HCT116 (cell line): ENCODE measurements at regions not wholly inside any gene's neighbourhood (a gene's known extent, or its start where the extent isn't known, plus 50 kb on each side); places are given as distances from the start of the nearest gene placed in this dataset.

ENCODE experiments used
- ATAC-seq: fragments of 200-7000 bp; cut with Tn5 transposase; 2 replicates; pipeline ENCODE4 v1.9.1; 2020; ENCODE audit warnings: mild to moderate bottlenecking, moderate library complexity
- BruUV-seq: library from RNA; stranded (reverse); fragments of 400-500 nt; replicated peaks from 2 replicates; lab custom pipeline; 2021; lab: Mats Ljungman, UMichigan
- CTCF ChIA-PET: fragments of 300-600 bp; sonication (Branson Sonifier 250); formaldehyde crosslinking; loops from one replicate; lab custom pipeline; 2021; ENCODE audit warnings: antibody characterized with exemption; lab: Charles Lee
- POLR2A ChIA-PET: fragments of 300-600, 350-600 bp; sonication (Branson Sonifier 250); formaldehyde crosslinking; loops from one replicate; lab custom pipeline; 2021; ENCODE audit warnings: antibody characterized with exemption; lab: Charles Lee
- RAD21 ChIA-PET, 2 experiments: fragments of 300-600 bp; sonication (Branson Sonifier 250); formaldehyde crosslinking; loops; one replicate each; lab custom pipeline; 2023; ENCODE audit warnings: low total read pairs in 2 of 2; ENCODE audit not compliant: uncharacterized antibody in 2 of 2, unreplicated experiment in 2 of 2, low non-redundant PET in 1 of 2; lab: Charles Lee
- DNase-seq: peaks from one replicate; pipeline ENCODE4 v3.0.0-alpha.2; 2010; ENCODE audit warnings: low read depth, low spot score
- H2AFZ ChIP-seq: fragments of 200-600 bp; shearing (Covaris generic), sonication (generic); 2 replicates; pipeline ENCODE4 v1.6.1; 2017; ENCODE audit warnings: low read depth, mixed run types, mixed read lengths, antibody characterized with exemption, low read length; ENCODE audit not compliant: poor library complexity, severe bottlenecking
- H3K27ac ChIP-seq: 2 replicates; pipeline ENCODE4 v1.5.1; 2012; ENCODE audit warnings: low read depth, low read length
- H3K27me3 ChIP-seq: fragments of 200-600 bp; sonication (generic); 2 replicates; pipeline ENCODE4 v1.6.1; 2016; ENCODE audit warnings: mixed run types, low read length, mixed read lengths; ENCODE audit not compliant: insufficient read depth
- H3K36me3 ChIP-seq, 2 experiments: fragments of 200-500 bp in 1 of 2; fragments of 200-600 bp in 1 of 2; sonication (Bioruptor generic) in 1 of 2; sonication (generic) in 1 of 2; 2 replicates each; pipeline versions ENCODE4 v1.5.1 to v1.6.1; 2014 to 2016; ENCODE audit warnings: low read length in 2 of 2, inconsistent platforms in 1 of 2, mixed read lengths in 1 of 2, mixed run types in 1 of 2; ENCODE audit not compliant: insufficient read depth in 2 of 2, control insufficient read depth in 1 of 2
- H3K4me1 ChIP-seq, 2 experiments: fragments of 200-600 bp in 1 of 2; sonication (generic) in 1 of 2; 2 replicates each; pipeline versions ENCODE4 v1.5.1 to v1.6.1; 2012 to 2017; ENCODE audit warnings: low read length in 2 of 2, inconsistent platforms in 1 of 2, mild to moderate bottlenecking in 1 of 2, mixed read lengths in 1 of 2, mixed run types in 1 of 2, moderate library complexity in 1 of 2; ENCODE audit not compliant: insufficient read depth in 2 of 2, control insufficient read depth in 1 of 2
- H3K4me2 ChIP-seq: fragments of 200-600 bp; sonication (generic); 2 replicates; pipeline ENCODE4 v1.6.1; 2017; ENCODE audit warnings: mixed run types, low read length, mixed read lengths
- H3K4me3 ChIP-seq, 2 experiments: fragments of 200-600 bp in 1 of 2; sonication (generic) in 1 of 2; replicated peaks in 1 of 2; 2 replicates each; pipeline ENCODE4 v1.5.1; 2011 to 2016; ENCODE audit warnings: low read length in 2 of 2, control low read depth in 1 of 2, low read depth in 1 of 2, mild to moderate bottlenecking in 1 of 2, mixed read lengths in 1 of 2, mixed run types in 1 of 2
- H3K79me2 ChIP-seq: fragments of 200-600 bp; sonication (generic); 2 replicates; pipeline ENCODE4 v1.6.1; 2017; ENCODE audit warnings: mild to moderate bottlenecking, mixed run types, low read length, moderate library complexity, mixed read lengths; ENCODE audit not compliant: insufficient read depth
- H3K9ac ChIP-seq: fragments of 200-600 bp; sonication (generic); 2 replicates; pipeline ENCODE4 v1.6.1; 2016; ENCODE audit warnings: low read length, mixed read lengths
- H3K9me2 ChIP-seq: fragments of 200-600 bp; sonication (generic), shearing (Covaris generic); 2 replicates; pipeline ENCODE4 v1.6.1; 2017; ENCODE audit warnings: mixed run types, mild to moderate bottlenecking, moderate library complexity; ENCODE audit not compliant: insufficient read depth
- H3K9me3 ChIP-seq, 2 experiments: fragments of 200-500 bp in 1 of 2; fragments of 200-600 bp in 1 of 2; sonication (Bioruptor generic) in 1 of 2; sonication (generic) in 1 of 2; 2 replicates each; pipeline ENCODE4 v1.6.1; 2014 to 2017; ENCODE audit warnings: low read length in 2 of 2, mixed read lengths in 2 of 2, inconsistent platforms in 1 of 2, low read depth in 1 of 2, mild to moderate bottlenecking in 1 of 2, mixed run types in 1 of 2, moderate library complexity in 1 of 2; ENCODE audit not compliant: control insufficient read depth in 1 of 2, insufficient read depth in 1 of 2
- H4K20me1 ChIP-seq: fragments of 200-600 bp; sonication (generic), shearing (Covaris generic); 2 replicates; pipeline ENCODE4 v1.6.1; 2017; ENCODE audit warnings: mixed run types, mild to moderate bottlenecking, moderate library complexity; ENCODE audit not compliant: insufficient read depth
- CEBPB ChIP-seq: IDR thresholded peaks from 2 replicates; pipeline ENCODE4 v1.6.1; 2012; ENCODE audit warnings: low read depth
- CTCF ChIP-seq, 3 experiments: fragments of 200-600 bp in 1 of 3; sonication (generic) in 1 of 3; IDR thresholded peaks in 2 of 3; conservative IDR thresholded peaks in 1 of 3; 2 replicates each; pipeline ENCODE4 v1.5.1; 2012 to 2017; ENCODE audit warnings: low read depth in 2 of 3, low read length in 2 of 3, antibody characterized with exemption in 1 of 3, borderline replicate concordance in 1 of 3, control low read depth in 1 of 3, mild to moderate bottlenecking in 1 of 3, mixed read lengths in 1 of 3, mixed run types in 1 of 3, moderate library complexity in 1 of 3; ENCODE audit not compliant: insufficient read depth in 1 of 3
- EZH2 ChIP-seq: fragments of 200-600 bp; sonication (generic); IDR thresholded peaks from 2 replicates; pipeline ENCODE4 v1.6.1; 2017; ENCODE audit warnings: antibody characterized with exemption, mixed run types
- FOSL1 ChIP-seq: IDR thresholded peaks from 2 replicates; pipeline ENCODE4 v1.6.1; 2012; ENCODE audit warnings: low read depth
- JUND ChIP-seq: IDR thresholded peaks from 2 replicates; pipeline ENCODE4 v1.6.1; 2012
- POLR2AphosphoS5 ChIP-seq: IDR thresholded peaks from 2 replicates; pipeline ENCODE4 v1.6.1; 2011; ENCODE audit warnings: mild to moderate bottlenecking, low read depth, low read length, moderate library complexity
- RAD21 ChIP-seq: IDR thresholded peaks from 2 replicates; pipeline ENCODE4 v1.6.1; 2012; ENCODE audit warnings: low read depth, mild to moderate bottlenecking
- SRF ChIP-seq: IDR thresholded peaks from 2 replicates; pipeline ENCODE4 v1.6.1; 2012; ENCODE audit warnings: low read depth
- TCF7L2 ChIP-seq: IDR thresholded peaks from 2 replicates; pipeline ENCODE4 v1.7.0; 2011; ENCODE audit warnings: borderline replicate concordance, inconsistent platforms; ENCODE audit not compliant: insufficient read depth, insufficient read length; ENCODE audit errors: extremely low read depth
- YY1 ChIP-seq: IDR thresholded peaks from 2 replicates; pipeline ENCODE4 v1.6.1; 2011; ENCODE audit warnings: low read length, low read depth, moderate library complexity, mild to moderate bottlenecking; ENCODE audit not compliant: insufficient replicate concordance; ENCODE audit errors: extremely low read depth
- ZFX ChIP-seq: fragments of 450-650 bp; IDR thresholded peaks from 2 replicates; pipeline ENCODE4 v1.6.1; 2017
- intact Hi-C: fragments of 100-400 bp; cut with micrococcal nuclease; formaldehyde crosslinking; loops from 2 replicates; pipeline ENCODE4 v1.10.0; 2022
- TF ChIP-seq, protein P1 (sequence below): IDR thresholded peaks from 2 replicates; pipeline ENCODE4 v1.6.1; 2012
- TF ChIP-seq, protein P2 (sequence below): IDR thresholded peaks from 2 replicates; pipeline ENCODE4 v1.6.1; 2012; ENCODE audit warnings: low read depth

- H3K27ac ChIP-seq, result no peak overlapping the region
- ChIA-PET RAD21 (no interaction called here), CTCF (no interaction called here), POLR2A (no interaction called here)
- no TSS peak for BruUV-seq
- no peak overlapping the region for H3K4me3 ChIP-seq
- intact Hi-C loops, result no loop called here
- no peaks in the 10 kb centered on the region for H4K20me1 ChIP-seq
- no peaks in the 10 kb centered on the region for H3K4me1 ChIP-seq
- ATAC-seq (no peak), DNase-seq (no peak)
- H3K36me3 ChIP-seq, result no peaks in the 10 kb centered on the region
- H3K27me3 ChIP-seq, result no peaks in the 10 kb centered on the region; the same call in 1 of the 2 replicates
- no peaks in the 10 kb centered on the region for H3K9me2 ChIP-seq
- no peak overlapping the region for H2AFZ ChIP-seq
- TF ChIP-seq YY1, result no peak
- TF ChIP-seq JUND, result no peak
- TF ChIP-seq, protein P1, sequence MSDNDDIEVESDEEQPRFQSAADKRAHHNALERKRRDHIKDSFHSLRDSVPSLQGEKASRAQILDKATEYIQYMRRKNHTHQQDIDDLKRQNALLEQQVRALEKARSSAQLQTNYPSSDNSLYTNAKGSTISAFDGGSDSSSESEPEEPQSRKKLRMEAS, result no peak
- no peaks in the 10 kb centered on the region for H3K9me3 ChIP-seq
- no peak overlapping the region for H3K9ac ChIP-seq
- no peaks in the 10 kb centered on the region for H3K79me2 ChIP-seq
- no peak overlapping the region for H3K4me2 ChIP-seq
These were observed 454.5 kb downstream of the BCL11A start for GRCh38 chr2:60098996-60099395.

- Histone ChIP-seq H3K9me3 (no peaks in the 10 kb centered on the region), H2AFZ (no peak overlapping the region), H3K9me2 (no peaks in the 10 kb centered on the region), H3K79me2 (no peaks in the 10 kb centered on the region), H3K4me3 (no peak overlapping the region), H3K4me2 (no peak overlapping the region), H3K27ac (no peak overlapping the region), H3K9ac (no peak overlapping the region), H3K27me3 (no peaks in the 10 kb centered on the region; the same call in 1 of the 2 replicates), H3K4me1 (no peaks in the 10 kb centered on the region), H4K20me1 (no peaks in the 10 kb centered on the region), H3K36me3 (no peaks in the 10 kb centered on the region)
- TF ChIP-seq TCF7L2 (no peak), RAD21 (no peak), SRF (no peak), CEBPB (no peak), FOSL1 (no peak), POLR2AphosphoS5 (no peak), EZH2 (no peak), CTCF (IDR thresholded peaks at IDR 0.05 in 2 of 3, conservative IDR thresholded peaks at IDR 0.05 in 1 of 3; ENCODE audit: borderline replicate concordance in 1 of 3, insufficient read depth in 1 of 3, low read depth in 2 of 3, low read length in 2 of 3) (no peak), YY1 (no peak), ZFX (no peak)
- TF ChIP-seq, protein P2, sequence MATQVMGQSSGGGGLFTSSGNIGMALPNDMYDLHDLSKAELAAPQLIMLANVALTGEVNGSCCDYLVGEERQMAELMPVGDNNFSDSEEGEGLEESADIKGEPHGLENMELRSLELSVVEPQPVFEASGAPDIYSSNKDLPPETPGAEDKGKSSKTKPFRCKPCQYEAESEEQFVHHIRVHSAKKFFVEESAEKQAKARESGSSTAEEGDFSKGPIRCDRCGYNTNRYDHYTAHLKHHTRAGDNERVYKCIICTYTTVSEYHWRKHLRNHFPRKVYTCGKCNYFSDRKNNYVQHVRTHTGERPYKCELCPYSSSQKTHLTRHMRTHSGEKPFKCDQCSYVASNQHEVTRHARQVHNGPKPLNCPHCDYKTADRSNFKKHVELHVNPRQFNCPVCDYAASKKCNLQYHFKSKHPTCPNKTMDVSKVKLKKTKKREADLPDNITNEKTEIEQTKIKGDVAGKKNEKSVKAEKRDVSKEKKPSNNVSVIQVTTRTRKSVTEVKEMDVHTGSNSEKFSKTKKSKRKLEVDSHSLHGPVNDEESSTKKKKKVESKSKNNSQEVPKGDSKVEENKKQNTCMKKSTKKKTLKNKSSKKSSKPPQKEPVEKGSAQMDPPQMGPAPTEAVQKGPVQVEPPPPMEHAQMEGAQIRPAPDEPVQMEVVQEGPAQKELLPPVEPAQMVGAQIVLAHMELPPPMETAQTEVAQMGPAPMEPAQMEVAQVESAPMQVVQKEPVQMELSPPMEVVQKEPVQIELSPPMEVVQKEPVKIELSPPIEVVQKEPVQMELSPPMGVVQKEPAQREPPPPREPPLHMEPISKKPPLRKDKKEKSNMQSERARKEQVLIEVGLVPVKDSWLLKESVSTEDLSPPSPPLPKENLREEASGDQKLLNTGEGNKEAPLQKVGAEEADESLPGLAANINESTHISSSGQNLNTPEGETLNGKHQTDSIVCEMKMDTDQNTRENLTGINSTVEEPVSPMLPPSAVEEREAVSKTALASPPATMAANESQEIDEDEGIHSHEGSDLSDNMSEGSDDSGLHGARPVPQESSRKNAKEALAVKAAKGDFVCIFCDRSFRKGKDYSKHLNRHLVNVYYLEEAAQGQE, result no peak
- DNase-seq (no peak), ATAC-seq (no peak)
- ChIA-PET CTCF (no interaction called here), POLR2A (no interaction called here), RAD21 (no interaction called here)
- intact Hi-C loops, result no loop called here
- BruUV-seq, result no TSS peak
These were observed 456.2 kb downstream of the BCL11A start for GRCh38 chr2:60097298-60097697.
